NCI-H69 (cell line): ENCODE measurements at regions not wholly inside any gene's neighbourhood (a gene's known extent, or its start where the extent isn't known, plus 50 kb on each side); places are given as distances from the start of the nearest gene placed in this dataset.
A peak's percentile ranks its signal among the peaks of the same experiment; 100 is the strongest.
"Not testable (repeated sequence)": the region's sequence is repeated elsewhere in the genome, so short reads cannot be mapped to it uniquely, and the experiment has no call there.

Source experiments
- DNase-seq: peaks from one replicate; lab custom pipeline; 2025; lab: John Stamatoyannopoulos, UW

DNA sequence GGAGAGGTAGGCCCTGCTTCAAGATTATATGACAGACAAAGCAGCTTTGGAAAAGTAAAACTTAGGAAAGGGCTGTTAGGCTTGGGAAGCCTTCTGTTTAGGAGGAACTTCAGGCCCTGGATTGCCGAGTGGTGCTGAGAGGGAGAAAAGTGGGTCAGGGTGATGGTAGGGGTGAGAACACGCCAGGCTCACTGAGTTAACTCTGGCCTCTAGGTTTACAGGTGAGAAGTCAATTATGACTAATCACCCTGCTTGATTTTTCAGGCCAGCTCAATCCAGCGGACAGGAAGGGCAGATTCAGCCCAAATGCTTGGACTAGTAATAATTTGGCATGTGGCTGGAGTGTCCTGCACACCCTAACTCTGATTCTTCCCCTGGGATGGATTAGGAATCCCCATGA, 365.1 kb upstream of the LMCD1 start:
- no peak for DNase-seq

DNA sequence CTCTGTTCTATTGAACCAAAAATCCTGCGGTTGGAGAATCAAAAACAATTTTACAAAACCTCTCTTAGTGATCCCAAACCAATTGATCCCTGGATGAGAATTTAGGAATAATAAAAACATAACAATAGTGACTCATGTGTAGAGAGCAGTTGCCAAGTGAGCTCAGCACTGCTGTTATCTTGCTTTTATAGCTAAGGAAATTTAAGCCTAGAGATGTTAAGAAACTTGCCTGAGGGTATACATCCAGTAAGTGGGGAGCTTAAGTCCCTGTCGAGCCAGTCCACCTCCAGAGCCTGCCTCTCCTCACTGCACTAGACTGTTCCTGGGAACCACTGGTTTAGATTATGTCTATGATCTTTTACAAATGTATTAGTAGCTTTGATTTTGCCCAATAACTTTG, 358.4 kb upstream of the LMCD1 start:
- no peak for DNase-seq

DNA sequence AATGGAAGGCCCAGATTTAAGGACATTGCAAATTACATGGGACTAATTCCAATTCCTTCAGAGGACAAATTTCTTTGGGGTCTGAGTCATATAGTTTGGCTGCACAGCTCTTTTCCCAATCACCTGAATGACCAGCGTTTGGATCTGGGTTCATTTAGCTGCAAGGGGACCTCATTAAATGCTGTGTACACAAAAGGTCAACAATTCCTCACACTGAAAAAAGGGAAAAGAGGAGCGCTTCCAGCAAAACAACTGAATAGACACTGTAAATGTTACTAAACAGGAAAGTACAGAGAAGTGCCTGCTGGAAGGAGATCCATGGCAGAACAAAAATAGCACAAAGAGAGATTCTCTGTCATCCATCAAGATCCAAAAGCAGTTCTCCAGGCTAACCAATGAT, 356.0 kb upstream of the LMCD1 start:
- no peak for DNase-seq

DNA sequence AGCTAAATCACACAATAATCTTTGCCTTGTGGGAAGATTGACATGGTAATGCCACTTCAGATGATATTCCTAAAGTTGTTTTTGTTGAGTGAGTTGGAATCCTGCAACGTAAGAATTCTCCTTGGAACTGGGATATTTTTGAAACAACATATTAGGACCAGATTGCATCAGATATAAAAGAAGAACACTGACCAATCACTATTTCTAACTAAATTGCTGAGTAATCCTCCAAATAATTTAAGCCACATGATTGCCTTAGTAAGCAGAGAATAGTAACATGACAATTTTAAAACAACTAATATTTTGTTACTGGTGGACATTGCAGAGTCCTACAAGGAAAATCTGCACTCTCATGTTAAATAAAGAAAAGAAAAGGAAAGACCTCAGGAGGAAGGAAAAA, 353.9 kb upstream of the LMCD1 start:
- no peak for DNase-seq

DNA sequence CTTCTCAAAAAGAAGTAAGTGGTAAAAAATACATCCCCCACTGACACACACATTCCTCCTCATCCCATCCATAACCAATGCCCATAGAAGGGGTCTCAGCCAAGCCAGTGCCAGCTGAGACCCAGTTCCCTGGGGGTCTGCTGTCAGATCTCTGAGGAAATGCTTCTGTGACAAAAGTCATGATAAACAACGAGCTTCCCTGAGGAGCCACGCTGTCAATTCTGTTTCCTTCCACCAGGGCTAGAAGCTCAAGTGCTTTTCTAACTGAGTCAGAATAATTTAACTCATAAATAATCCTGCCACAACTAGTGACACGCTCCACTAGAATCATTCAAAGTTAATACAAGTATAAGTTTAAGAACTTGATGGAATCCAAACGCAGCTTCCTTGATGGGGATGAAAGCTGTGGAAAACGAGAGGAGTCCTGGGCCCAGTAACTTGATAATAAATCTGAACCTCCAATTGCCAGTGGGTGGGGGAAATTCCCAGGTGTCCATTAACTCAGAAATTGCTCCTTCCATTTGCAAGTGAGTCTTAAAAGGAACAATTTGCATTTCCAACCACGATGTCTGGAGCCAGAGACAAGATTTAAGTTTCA, 348.7 kb upstream of the LMCD1 start:
- no peak for DNase-seq

DNA sequence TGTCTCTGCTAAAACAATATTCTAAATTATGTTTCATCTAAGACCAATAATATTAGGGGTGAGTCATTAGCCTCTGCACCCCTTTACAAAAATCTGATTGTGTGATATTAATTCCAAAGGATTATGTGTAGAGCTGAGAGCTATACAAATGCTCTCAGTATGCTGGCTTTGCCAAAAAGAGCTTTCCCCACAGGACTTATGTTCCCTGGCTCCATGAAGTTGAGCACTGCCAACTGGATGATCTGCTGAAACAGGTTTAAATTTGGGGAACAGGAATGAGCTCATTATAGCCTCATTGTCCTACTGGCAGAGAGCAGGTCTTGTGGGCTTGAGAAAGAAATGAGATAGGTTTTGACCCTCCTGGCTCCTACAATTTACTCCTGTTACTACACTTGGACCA, 347.8 kb upstream of the LMCD1 start:
- DNase-seq, result no peak

DNA sequence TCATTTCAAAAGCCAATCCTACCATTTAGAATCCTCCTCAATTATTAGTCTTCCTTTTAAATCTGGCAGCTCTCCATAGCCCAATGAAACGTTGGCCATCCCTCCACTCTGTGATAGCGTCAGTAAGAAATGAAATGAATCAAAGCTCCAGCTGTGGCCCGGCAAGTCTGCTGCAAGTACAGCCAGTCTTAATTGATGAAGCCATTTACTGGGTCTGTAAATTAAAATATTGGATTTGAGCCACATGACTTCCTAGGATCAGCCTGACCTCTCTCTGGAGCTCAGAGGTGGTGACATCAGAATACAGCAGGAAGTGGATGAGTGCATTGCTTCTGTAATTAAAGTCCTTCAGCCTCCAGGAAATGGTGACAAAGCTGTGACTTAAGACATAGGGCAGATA, 347.0 kb upstream of the LMCD1 start:
- peak; percentile 45 for DNase-seq

DNA sequence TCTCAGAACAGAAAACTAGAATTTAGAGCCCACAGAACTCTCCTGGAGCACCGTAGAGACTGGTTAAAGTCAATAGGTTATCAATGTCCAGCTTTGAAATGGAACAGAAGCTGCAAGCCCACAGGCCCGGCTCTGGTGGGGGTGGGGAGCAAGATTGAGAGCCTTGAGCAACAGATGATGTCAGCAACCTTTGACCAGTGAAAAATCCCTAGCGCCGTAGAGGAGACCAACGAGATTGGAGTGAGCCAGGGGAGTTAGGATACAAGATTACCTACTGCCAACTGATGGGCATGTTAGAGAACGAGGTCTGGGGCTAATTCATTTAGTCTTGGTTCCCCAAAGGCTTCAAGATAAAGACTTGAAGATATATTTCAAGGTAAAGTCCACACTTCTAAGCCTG, 345.5 kb upstream of the LMCD1 start:
- no peak for DNase-seq

DNA sequence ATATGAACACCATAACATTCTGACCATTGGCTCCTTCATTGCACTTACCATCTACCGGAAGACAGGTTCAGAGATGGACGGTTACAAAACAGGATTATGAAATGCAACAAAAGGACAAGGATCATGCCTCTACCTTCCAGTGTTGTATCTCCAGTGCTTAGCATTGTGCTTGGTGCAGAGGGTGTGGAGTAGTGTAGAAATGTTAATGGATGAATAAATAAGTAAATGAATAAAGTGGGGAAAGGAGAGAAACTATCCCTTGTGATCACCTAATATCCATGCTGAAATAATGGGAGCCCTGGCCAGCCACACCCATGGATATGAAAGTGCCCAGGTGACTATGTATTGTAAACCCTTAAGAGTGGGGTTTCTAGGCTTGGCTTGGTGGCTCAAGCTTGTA, 344.8 kb upstream of the LMCD1 start:
- no peak for DNase-seq

DNA sequence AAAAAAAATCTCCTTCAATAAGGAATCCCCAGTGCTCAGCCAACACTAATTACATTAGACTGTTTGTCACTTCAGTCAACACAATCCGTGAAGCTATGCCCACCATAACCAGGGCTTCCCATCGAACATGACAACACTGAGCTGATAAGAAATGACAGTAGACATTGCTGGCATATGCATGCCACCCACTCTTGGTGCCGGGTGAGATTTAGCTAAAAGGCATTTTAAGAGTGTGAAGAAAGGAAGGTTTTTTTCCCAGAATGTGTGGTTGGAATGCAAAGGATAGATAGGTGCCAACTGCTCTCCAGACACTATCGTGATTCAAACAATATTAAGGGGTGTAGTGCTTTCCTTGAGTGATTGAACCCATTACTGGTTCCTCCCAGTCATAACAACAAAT, 344.0 kb upstream of the LMCD1 start:
- no peak for DNase-seq

DNA sequence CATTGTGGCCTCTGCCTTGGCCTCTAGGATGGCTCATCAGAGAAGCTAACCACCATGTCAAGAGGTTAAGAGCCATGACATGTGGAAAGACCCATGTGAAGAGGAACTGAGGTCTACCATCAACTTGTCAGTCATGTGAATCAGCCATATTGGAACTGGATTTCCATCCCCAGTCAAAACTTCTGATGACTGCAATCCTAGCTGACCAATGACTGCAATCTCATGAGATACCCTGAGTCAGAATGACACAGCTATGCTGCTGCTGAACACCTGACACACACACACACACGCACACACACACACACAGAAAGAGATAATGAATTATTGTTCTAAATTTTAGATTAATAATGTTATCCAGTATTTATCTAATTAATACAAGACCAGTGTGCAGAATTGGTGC, 337.5 kb upstream of the LMCD1 start:
- no peak for DNase-seq

DNA sequence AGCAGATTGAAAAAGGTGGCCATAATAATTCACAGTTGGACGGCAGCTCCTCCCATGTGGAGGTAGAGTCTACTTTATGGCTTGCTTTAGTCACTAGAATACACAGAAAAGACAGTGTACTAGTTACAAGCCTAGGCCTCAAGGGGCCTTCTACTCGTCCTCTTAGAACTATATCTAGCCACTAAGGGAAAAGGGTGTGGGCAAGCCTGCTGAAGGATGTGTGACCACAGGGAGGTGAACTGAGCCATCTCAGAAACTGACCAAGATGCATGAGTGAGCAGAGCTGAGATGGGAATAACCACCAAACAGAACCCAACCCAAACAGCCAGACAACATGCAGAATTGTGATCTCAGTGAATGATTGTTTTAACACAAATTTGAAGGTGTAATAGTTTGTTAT, 335.6 kb upstream of the LMCD1 start:
- no peak for DNase-seq

DNA sequence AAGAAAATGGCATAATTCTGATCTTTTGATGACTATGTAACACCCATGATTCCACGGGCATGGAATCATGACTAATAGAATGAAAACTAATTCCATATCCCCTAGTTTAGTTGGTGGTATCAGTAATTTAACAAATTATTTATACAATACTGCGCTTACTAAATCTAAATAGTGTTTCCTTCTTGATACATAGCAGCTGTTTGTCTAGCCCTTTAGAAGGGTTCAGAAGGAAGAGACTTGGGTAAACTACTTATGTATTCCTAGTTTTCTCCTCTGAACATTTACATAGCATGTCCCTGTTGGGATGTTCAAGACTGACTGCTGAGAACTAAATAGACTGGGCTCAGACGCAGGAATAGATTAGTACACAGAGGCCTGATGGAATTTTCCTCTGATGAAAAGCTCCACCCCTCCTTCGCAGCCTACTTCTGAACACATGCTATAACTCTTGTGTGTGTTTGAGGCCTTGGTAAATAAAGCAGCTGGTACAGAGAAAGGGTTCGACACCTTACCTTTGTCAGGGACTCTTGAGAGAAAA, 330.6 kb upstream of the LMCD1 start:
- no peak for DNase-seq

DNA sequence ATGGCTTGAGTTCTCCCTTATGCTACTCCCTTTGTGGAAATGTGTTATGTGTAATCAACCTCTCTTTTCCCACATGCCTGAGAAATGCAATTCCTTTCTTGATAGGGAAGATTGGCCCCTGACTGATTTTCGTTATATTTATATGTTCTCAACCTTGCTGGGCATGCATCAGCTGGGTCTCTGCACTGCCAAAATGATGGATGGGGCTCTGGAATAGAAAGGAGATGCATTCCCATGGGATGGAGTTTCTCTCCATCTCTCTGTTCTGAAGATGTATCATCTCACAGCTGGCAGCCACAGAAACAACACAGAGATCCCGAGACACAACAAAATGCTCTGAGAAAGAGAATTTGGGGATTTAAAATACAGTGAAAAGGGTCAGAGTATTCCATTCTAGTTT, 327.7 kb upstream of the LMCD1 start:
- DNase-seq, result no peak

DNA sequence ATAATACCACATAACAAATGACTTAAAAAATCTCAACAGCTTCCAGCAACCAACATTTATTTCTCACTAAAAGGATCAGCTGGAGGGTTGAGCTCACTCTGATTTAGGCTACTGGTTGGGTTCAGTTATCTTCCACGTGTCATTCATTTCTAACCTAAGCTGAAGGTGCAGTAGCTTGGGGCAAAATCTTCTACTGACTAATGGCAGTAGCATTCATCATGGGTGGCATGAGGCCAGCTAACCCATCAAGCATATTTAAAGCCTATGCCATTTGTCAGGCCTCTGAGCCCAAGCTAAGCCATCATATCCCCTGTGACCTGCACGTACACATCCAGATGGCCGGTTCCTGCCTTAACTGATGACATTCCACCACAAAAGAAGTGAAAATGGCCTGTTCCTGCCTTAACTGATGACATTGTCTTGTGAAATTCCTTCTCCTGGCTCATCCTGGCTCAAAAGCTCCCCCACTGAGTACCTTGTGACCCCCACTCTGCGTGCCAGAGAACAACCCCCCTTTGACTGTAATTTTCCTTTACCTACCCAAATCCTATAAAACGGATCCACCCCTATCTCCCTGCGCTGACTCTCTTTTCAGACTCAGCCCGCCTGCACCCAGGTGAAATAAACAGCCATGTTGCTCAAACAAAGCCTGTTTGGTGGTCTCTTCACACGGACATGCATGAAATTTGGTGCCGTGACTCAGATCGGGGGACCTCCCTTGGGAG, 324.7 kb upstream of the LMCD1 start:
- peak; percentile 45 for DNase-seq

DNA sequence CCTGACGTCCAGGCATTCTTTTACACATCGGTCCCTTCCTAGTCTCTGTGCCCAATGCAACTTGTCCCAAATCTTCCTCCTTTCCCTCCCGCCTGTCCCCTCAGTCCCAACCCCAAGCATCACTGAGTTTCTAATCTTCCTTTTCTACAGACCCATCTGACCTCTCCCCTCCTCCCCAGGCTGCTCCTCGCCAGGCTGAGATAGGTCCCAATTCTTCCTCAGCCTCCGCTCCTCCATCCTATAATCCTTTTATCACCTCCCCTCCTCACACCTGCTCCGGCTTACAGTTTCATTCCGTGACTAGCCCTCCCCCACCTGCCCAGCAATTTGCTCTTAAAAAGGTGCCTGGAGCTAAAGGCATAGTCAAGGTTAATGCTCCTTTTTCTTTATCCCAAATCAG, 323.1 kb upstream of the LMCD1 start:
- DNase-seq, result not testable (repeated sequence)

DNA sequence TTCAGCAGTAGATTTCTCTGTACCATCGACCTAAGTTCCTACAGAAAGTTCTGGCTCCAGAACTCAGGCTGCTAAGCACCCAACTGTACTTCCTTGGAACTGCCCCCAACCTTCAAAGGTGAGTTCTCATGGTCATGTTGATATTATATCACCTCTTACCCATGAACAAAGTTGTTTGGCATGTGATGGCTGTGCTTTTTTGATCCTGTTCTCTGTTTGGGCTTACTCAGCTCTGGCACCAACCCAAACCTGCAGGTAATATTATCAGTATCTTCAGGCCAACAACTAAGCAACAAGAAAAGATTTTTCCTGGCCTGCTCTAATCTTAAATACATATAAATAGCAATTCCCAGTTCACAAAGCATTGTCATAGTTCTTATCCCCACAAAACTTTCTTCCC, 318.7 kb upstream of the LMCD1 start:
- DNase-seq, result no peak

DNA sequence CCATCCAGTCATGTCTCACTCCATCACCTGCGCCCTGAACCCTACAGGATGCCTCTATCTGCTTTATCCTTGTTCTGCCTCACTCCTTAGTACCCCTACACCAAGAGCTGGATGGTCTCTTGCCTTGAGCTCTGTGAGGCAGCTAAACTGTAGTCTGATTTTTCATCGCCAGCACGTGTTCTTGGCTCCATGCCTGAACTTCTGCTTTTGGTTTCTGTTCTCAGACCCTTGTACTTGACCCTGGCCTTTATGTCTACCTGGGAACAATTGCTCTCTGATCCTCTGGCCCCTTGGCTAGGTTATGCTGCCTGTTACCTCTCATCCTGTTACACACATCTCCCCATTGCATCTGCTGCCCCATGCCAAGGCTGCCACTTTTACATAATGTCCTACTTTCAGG, 318.0 kb upstream of the LMCD1 start:
- DNase-seq, result no peak

DNA sequence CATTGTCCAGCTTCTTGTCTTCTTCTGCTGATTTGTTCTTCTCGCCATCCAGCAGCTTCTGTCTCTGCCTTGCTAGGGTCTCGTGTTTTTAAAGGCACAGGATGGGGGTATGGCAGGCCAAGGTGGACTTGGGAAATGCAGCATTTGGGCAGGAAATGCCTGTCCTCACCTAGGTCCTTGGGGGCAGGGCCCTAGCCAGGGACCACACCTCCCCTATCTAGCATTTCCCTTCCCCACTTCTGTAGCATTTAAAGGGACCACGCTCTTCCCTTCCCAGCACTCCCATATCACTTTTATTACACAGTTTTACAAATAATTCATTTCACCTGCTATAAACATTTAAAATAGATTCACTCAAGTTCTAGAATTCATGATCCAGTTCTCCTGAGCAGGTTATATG, 315.4 kb upstream of the LMCD1 start:
- no peak for DNase-seq

DNA sequence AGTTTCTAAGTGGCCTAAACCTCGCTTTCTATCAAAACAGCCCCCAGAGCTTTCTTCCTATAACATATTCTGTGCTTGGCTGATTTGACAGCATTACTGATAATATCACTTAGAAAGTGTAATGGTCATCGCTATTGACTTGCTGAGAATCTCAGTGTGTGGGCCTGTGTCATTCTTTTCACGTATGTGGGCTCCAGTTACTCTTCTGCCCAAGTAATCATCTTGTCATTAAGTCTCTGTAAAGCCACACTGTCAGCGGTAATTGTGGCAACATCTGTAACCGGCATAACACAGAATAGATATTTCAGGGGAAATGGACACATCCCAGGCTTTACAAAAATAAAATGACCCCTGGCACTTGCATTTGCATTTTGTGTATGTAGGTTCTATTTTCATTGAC, 313.6 kb upstream of the LMCD1 start:
- DNase-seq, result no peak

DNA sequence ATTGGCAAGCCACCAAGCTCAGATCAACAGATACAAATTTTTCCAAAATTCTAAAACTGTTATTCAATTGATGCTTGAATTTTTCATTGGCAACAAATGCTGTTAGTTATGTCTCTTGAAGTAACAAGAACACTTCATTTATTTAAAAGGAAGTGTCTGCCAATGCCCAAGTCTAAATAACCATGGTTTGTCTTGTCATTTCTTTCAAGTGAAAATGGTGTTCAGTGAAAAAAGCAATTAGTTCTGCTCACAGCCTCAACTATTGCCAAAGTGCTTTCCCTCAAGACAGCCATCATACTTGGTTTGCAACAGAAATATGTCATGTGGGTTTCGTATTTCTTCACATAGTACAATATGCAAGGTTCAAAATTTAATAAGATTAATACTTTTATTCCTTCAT, 312.6 kb upstream of the LMCD1 start:
- DNase-seq, result no peak

DNA sequence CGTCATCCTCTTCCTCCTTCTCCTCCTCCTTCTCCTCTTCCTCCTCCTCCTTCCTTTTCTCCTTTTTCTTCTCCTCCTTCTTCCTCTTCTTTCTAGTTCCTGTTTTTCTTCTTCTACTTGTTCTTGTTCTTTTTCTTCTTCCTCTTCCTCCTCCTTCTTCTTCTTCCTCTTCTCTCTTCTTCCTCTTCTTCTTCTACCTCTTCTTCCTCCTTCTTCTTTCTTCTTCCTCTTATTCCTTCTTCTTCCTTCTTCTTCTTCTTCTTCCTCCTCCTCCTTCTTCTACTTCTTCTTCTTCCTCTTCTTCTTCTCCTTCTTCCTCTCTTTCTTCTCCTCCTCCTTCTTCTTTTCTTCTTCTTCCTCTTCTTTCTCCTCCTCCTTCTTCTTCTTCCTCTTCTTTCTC, 310.2 kb upstream of the LMCD1 start:
- DNase-seq, result no peak

DNA sequence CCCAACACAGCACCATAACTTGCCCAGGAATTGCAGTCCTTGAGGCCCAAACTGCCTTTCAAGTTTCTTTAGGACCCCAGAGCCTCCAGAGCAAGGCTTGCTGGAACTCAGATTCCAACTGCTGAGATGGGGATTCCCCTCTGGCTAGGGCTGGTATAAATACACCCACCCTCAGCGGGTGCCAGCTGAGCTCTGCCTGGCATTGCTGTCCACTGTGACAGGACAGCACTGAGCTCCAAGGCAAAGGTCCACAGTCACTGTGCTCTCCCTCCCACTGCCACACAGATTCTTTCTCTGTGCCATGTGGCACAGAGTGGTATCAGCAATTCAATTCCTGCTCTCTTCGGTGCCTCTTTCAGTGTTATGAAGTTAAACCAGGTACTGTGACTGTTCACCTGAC, 304.2 kb upstream of the LMCD1 start:
- DNase-seq, result no peak

DNA sequence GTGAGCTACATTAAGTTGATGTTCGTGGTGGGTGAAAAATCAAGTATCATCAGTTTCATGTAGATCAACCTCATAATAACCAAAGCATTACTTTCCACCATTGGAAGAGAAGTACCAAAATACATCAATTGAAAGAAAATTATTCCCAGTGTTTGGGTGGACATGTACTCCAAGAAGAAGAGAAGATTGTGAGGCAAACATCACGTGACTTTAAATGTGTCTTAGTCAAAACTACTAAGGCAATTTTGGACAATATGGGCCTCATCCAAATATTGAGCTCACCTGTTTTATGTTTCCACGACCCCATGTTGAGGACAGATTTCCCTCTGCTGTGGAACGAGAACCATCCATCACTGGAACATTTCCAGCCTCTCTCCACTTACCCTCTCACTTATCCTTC, 303.0 kb upstream of the LMCD1 start:
- DNase-seq, result no peak
